H1 (cell line): ENCODE measurements at regions not wholly inside any gene's neighbourhood (a gene's known extent, or its start where the extent isn't known, plus 50 kb on each side); places are given as distances from the start of the nearest gene placed in this dataset.

ENCODE experiments used
- GABPA ChIP-seq: IDR thresholded peaks from 2 replicates; pipeline ENCODE4 v1.6.1; 2011; ENCODE audit warnings: mild to moderate bottlenecking, low read length, moderate library complexity, borderline replicate concordance; ENCODE audit not compliant: insufficient read depth
- GTF2F1 ChIP-seq: IDR thresholded peaks from 2 replicates; pipeline ENCODE4 v1.6.1; 2012; ENCODE audit warnings: low read depth, low read length, improper control_type of control experiment, borderline replicate concordance
- MAFK ChIP-seq: IDR thresholded peaks from 2 replicates; pipeline ENCODE4 v1.6.1; 2012; ENCODE audit warnings: low read depth, mild to moderate bottlenecking, improper control_type of control experiment, low read length
- RFX5 ChIP-seq: IDR thresholded peaks from 2 replicates; pipeline ENCODE4 v1.6.1; 2011; ENCODE audit warnings: low read depth, low read length, improper control_type of control experiment, borderline replicate concordance
- RNF2 ChIP-seq: fragments of 200-900, 300-1000 bp; sonication (generic); IDR thresholded peaks from 2 replicates; pipeline ENCODE4 v1.7.1; 2016; ENCODE audit warnings: borderline replicate concordance, low read depth, mild to moderate bottlenecking, antibody characterized with exemption, low read length; ENCODE audit not compliant: poor library complexity, severe bottlenecking; ENCODE audit errors: missing control alignments
- ZNF274 ChIP-seq: IDR thresholded peaks from 2 replicates; pipeline ENCODE4 v1.7.0; 2012; ENCODE audit warnings: low read length, borderline replicate concordance; ENCODE audit errors: extremely low read depth
- TF ChIP-seq, protein P1 (sequence below): IDR thresholded peaks from 2 replicates; pipeline ENCODE4 v1.6.1; 2012; ENCODE audit warnings: low read length, inconsistent platforms

DNA sequence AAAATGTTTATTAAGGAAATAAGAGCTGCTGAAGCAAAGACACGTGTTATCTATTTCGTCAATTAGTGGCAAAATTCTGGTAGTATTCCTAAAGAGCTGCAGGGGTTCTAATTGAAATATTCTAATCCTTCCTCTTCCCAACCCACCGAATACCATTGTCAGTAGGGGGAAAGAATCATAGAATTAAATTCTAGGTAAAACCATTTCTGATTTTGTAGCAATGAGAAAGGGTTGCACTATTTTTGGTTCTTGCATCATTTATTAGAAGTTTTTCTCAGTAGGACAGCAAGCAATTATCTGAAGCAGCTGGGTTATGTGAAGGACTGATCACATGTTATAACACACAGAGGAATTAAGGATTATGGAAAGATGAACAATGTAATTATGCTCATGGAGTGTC lies 80.3 kb upstream of the SEMA6A start (continued):
- TF ChIP-seq, protein P1, sequence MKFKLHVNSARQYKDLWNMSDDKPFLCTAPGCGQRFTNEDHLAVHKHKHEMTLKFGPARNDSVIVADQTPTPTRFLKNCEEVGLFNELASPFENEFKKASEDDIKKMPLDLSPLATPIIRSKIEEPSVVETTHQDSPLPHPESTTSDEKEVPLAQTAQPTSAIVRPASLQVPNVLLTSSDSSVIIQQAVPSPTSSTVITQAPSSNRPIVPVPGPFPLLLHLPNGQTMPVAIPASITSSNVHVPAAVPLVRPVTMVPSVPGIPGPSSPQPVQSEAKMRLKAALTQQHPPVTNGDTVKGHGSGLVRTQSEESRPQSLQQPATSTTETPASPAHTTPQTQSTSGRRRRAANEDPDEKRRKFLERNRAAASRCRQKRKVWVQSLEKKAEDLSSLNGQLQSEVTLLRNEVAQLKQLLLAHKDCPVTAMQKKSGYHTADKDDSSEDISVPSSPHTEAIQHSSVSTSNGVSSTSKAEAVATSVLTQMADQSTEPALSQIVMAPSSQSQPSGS: no peak
- no peak for TF ChIP-seq RFX5
- TF ChIP-seq GTF2F1: no peak
- no peak for TF ChIP-seq ZNF274
- no peak for TF ChIP-seq RNF2
- no peak for TF ChIP-seq MAFK
- no peak for TF ChIP-seq GABPA
